ENCODE measurements at regions not wholly inside any gene's neighbourhood (a gene's known extent, or its start where the extent isn't known, plus 50 kb on each side); places are given as distances from the start of the nearest gene placed in this dataset.

- no peak for DNase-seq (ENCODE audit: low read depth)
These were observed 243.7 kb downstream of the SLC16A7 start for GRCh38 chr12:59839514-59839913.

GRCh38 chr12:59843260-59843843 is 247.5 kb downstream of the SLC16A7 start:
- no peak for DNase-seq (ENCODE audit: low read depth)
- no peak for TF ChIP-seq CTCF (IDR thresholded peaks at IDR 0.05; ENCODE audit: insufficient read depth, low read depth, low read length)
- H3K4me3 ChIP-seq (ENCODE audit: low read depth, low read length): no peak overlapping the region

More at GRCh38 chr12:59839514-59839913, 243.7 kb downstream of the SLC16A7 start:
- no peak for TF ChIP-seq CTCF (IDR thresholded peaks at IDR 0.05; ENCODE audit: insufficient read depth, low read depth, low read length)
- H3K4me3 ChIP-seq (ENCODE audit: low read depth, low read length): no peak overlapping the region

- TF ChIP-seq CTCF (IDR thresholded peaks at IDR 0.05; ENCODE audit: insufficient read depth, low read depth, low read length): no peak
- no peak for DNase-seq (ENCODE audit: low read depth)
- no peak overlapping the region for H3K4me3 ChIP-seq (ENCODE audit: low read depth, low read length)
These were observed 248.9 kb downstream of the SLC16A7 start for GRCh38 chr12:59844750-59845149.

- no peak for TF ChIP-seq CTCF (IDR thresholded peaks at IDR 0.05; ENCODE audit: insufficient read depth, low read depth, low read length)
- H3K4me3 ChIP-seq (ENCODE audit: low read depth, low read length): no peak overlapping the region
- DNase-seq (ENCODE audit: low read depth): no peak
These were observed 249.5 kb downstream of the SLC16A7 start for GRCh38 chr12:59845293-59845692.

- no peak overlapping the region for H3K4me3 ChIP-seq (ENCODE audit: low read depth, low read length)
- no peak for DNase-seq (ENCODE audit: low read depth)
- no peak for TF ChIP-seq CTCF (IDR thresholded peaks at IDR 0.05; ENCODE audit: insufficient read depth, low read depth, low read length)
These were observed 251.3 kb downstream of the SLC16A7 start for GRCh38 chr12:59847127-59847526.

DNA sequence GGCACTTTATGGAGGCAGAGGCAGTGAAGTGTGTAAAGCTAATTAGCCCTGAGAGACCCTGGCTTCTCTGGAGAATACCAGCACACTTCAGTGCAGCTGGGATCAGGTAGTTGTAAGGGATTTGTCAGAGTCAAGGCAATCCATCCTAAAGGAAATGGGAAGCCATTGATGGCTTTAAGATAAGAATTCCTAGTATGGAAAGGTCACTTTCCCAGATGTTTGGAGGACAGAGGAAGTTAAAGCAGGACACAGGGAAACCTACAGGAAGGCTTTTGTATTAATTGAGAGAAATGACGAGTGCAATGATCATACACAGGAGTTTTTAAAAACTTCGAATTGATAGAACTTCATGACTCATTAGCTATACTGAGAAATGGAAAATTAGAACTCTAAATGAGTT is 254.4 kb downstream of the SLC16A7 start:
- DNase-seq (ENCODE audit: low read depth): no peak
- TF ChIP-seq CTCF (IDR thresholded peaks at IDR 0.05; ENCODE audit: insufficient read depth, low read depth, low read length): no peak
- no peak overlapping the region for H3K4me3 ChIP-seq (ENCODE audit: low read depth, low read length)
